ENCODE measurements at regions not wholly inside any gene's neighbourhood (a gene's known extent, or its start where the extent isn't known, plus 50 kb on each side); places are given as distances from the start of the nearest gene placed in this dataset.

- Histone ChIP-seq H3K9me3 (ENCODE audit: low read depth, low read length) (no peaks in the 10 kb centered on the region), H3K9ac (ENCODE audit: insufficient read length) (no peak overlapping the region), H3K36me3 (ENCODE audit: insufficient read depth, low read length) (no peaks in the 10 kb centered on the region), H3K4me3 (no peak overlapping the region), H3K27ac (no peak overlapping the region)
- TF ChIP-seq EZH2 (IDR thresholded peaks at IDR 0.05), result no peak
- no peak for TF ChIP-seq POLR2AphosphoS5 (IDR thresholded peaks at IDR 0.05; ENCODE audit: borderline replicate concordance, low read depth, low read length)
- no peak for TF ChIP-seq FOXP2 (optimal IDR thresholded peaks at IDR 0.05; ENCODE audit: control extremely low read depth, extremely low read length, insufficient read depth)
- DNase-seq (ENCODE audit: low read depth, low spot score), result no peak
Measured at GRCh38 chr6:81669445-81669844, 83.0 kb downstream of the TENT5A start.

DNA sequence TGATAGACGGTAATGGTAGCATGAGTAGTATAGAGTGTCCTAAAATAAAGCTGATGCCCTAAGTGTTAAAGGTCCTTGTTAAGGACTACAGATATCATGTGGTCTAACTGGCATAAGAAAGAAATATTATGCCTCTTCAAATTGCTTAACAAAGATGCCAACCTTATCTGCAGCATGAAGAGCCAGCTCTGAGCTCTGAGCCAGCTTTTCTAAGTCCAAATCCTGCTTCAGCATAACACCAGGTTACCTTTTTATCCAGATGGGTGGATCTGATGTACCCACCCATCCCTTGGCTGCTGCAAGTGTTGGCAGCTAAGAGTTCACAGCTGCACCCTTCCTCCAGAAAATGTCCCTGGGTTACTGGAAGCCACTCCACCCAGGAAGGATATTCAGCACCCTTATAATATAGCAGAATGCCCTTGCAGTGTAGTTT, 83.8 kb downstream of the TENT5A start:
- Histone ChIP-seq H3K9me3 (ENCODE audit: low read depth, low read length) (no peaks in the 10 kb centered on the region), H3K9ac (ENCODE audit: insufficient read length) (no peak overlapping the region), H3K36me3 (ENCODE audit: insufficient read depth, low read length) (no peaks in the 10 kb centered on the region), H3K27ac (no peak overlapping the region), H3K4me3 (no peak overlapping the region)
- TF ChIP-seq EZH2 (IDR thresholded peaks at IDR 0.05) (no peak), FOXP2 (optimal IDR thresholded peaks at IDR 0.05; ENCODE audit: control extremely low read depth, extremely low read length, insufficient read depth) (no peak), POLR2AphosphoS5 (IDR thresholded peaks at IDR 0.05; ENCODE audit: borderline replicate concordance, low read depth, low read length) (no peak)
- DNase-seq (ENCODE audit: low read depth, low spot score), result no peak

DNA sequence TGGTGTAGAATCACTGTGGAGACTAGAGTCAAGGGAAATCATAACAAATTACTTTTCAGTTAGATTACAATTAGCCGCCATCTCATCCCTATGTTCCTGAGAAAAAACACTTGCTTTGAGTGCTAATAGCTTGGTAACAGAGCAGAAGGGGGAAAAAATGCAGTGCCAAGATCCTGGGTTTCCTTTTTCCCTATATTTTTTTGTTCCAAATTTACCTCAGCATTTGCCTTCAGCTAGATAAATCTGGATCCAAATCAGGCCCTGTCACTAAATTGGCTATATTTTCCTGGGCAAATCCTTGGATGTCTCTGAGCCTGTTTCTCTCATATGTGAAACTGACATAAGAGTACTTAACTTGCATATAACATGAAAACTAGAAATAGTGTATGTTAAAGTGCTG, 86.0 kb downstream of the TENT5A start:
- H3K9ac ChIP-seq (ENCODE audit: insufficient read length), result no peak overlapping the region
- H3K27ac ChIP-seq, result no peak overlapping the region
- no peaks in the 10 kb centered on the region for H3K36me3 ChIP-seq (ENCODE audit: insufficient read depth, low read length)
- TF ChIP-seq POLR2AphosphoS5 (IDR thresholded peaks at IDR 0.05; ENCODE audit: borderline replicate concordance, low read depth, low read length) (no peak), FOXP2 (optimal IDR thresholded peaks at IDR 0.05; ENCODE audit: control extremely low read depth, extremely low read length, insufficient read depth) (no peak), EZH2 (IDR thresholded peaks at IDR 0.05) (no peak)
- no peak overlapping the region for H3K4me3 ChIP-seq
- DNase-seq (ENCODE audit: low read depth, low spot score), result no peak
- no peaks in the 10 kb centered on the region for H3K9me3 ChIP-seq (ENCODE audit: low read depth, low read length)

- H3K4me3 ChIP-seq, result no peak overlapping the region
- no peak overlapping the region for H3K27ac ChIP-seq
- TF ChIP-seq EZH2 (IDR thresholded peaks at IDR 0.05), result no peak
- no peak for TF ChIP-seq FOXP2 (optimal IDR thresholded peaks at IDR 0.05; ENCODE audit: control extremely low read depth, extremely low read length, insufficient read depth)
- TF ChIP-seq POLR2AphosphoS5 (IDR thresholded peaks at IDR 0.05; ENCODE audit: borderline replicate concordance, low read depth, low read length), result no peak
- no peaks in the 10 kb centered on the region for H3K9me3 ChIP-seq (ENCODE audit: low read depth, low read length)
- no peak overlapping the region for H3K9ac ChIP-seq (ENCODE audit: insufficient read length)
- DNase-seq (ENCODE audit: low read depth, low spot score), result no peak
- H3K36me3 ChIP-seq (ENCODE audit: insufficient read depth, low read length), result no peaks in the 10 kb centered on the region
Measured at GRCh38 chr6:81656231-81656630, 96.2 kb downstream of the TENT5A start.

- H3K4me3 ChIP-seq, result no peak overlapping the region
- H3K36me3 ChIP-seq (ENCODE audit: insufficient read depth, low read length), result no peaks in the 10 kb centered on the region
- H3K9ac ChIP-seq (ENCODE audit: insufficient read length), result no peak overlapping the region
- no peak overlapping the region for H3K27ac ChIP-seq
- DNase-seq (ENCODE audit: low read depth, low spot score), result no peak
- TF ChIP-seq POLR2AphosphoS5 (IDR thresholded peaks at IDR 0.05; ENCODE audit: borderline replicate concordance, low read depth, low read length), result no peak
- no peak for TF ChIP-seq FOXP2 (optimal IDR thresholded peaks at IDR 0.05; ENCODE audit: control extremely low read depth, extremely low read length, insufficient read depth)
- no peak for TF ChIP-seq EZH2 (IDR thresholded peaks at IDR 0.05)
- H3K9me3 ChIP-seq (ENCODE audit: low read depth, low read length), result no peaks in the 10 kb centered on the region
Measured at GRCh38 chr6:81655696-81656095, 96.8 kb downstream of the TENT5A start.

GRCh38 chr6:81648502-81648901, 104.0 kb downstream of the TENT5A start:
- H3K9me3 ChIP-seq (ENCODE audit: low read depth, low read length), result no peaks in the 10 kb centered on the region
- H3K9ac ChIP-seq (ENCODE audit: insufficient read length), result no peak overlapping the region
- no peak overlapping the region for H3K27ac ChIP-seq
- no peak for DNase-seq (ENCODE audit: low read depth, low spot score)
- no peak for TF ChIP-seq EZH2 (IDR thresholded peaks at IDR 0.05)
- TF ChIP-seq POLR2AphosphoS5 (IDR thresholded peaks at IDR 0.05; ENCODE audit: borderline replicate concordance, low read depth, low read length), result no peak
- no peak for TF ChIP-seq FOXP2 (optimal IDR thresholded peaks at IDR 0.05; ENCODE audit: control extremely low read depth, extremely low read length, insufficient read depth)
- H3K4me3 ChIP-seq, result no peak overlapping the region
- no peaks in the 10 kb centered on the region for H3K36me3 ChIP-seq (ENCODE audit: insufficient read depth, low read length)

DNA sequence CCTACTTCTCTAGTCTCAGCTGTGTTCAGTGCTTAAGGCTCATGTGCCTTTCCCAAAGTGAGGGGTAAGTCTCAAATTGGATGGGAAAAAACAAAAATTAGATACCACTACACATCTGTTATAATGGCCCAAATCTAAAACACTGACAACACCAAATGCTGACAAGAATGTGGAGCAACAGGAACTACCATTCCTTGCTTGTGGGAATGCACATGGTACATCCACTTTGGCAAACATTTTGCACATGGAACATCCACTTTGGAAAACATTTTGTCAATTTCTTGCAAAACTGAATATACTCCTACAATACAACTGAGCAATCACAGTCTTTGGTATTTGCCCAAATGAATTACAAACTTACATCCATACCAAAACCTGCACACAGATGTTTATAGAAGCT, 109.3 kb downstream of the TENT5A start:
- TF ChIP-seq EZH2 (IDR thresholded peaks at IDR 0.05), result no peak
- no peak for TF ChIP-seq FOXP2 (optimal IDR thresholded peaks at IDR 0.05; ENCODE audit: control extremely low read depth, extremely low read length, insufficient read depth)
- TF ChIP-seq POLR2AphosphoS5 (IDR thresholded peaks at IDR 0.05; ENCODE audit: borderline replicate concordance, low read depth, low read length), result no peak
- Histone ChIP-seq H3K4me3 (no peak overlapping the region), H3K9me3 (ENCODE audit: low read depth, low read length) (no peaks in the 10 kb centered on the region), H3K27ac (no peak overlapping the region), H3K9ac (ENCODE audit: insufficient read length) (no peak overlapping the region), H3K36me3 (ENCODE audit: insufficient read depth, low read length) (no peaks in the 10 kb centered on the region)
- no peak for DNase-seq (ENCODE audit: low read depth, low spot score)

- Histone ChIP-seq H3K9ac (ENCODE audit: insufficient read length) (no peak overlapping the region), H3K4me3 (no peak overlapping the region), H3K27ac (no peak overlapping the region), H3K36me3 (ENCODE audit: insufficient read depth, low read length) (no peaks in the 10 kb centered on the region), H3K9me3 (ENCODE audit: low read depth, low read length) (no peaks in the 10 kb centered on the region)
- DNase-seq (ENCODE audit: low read depth, low spot score), result no peak
- TF ChIP-seq POLR2AphosphoS5 (IDR thresholded peaks at IDR 0.05; ENCODE audit: borderline replicate concordance, low read depth, low read length) (no peak), FOXP2 (optimal IDR thresholded peaks at IDR 0.05; ENCODE audit: control extremely low read depth, extremely low read length, insufficient read depth) (no peak), EZH2 (IDR thresholded peaks at IDR 0.05) (no peak)
Measured at GRCh38 chr6:81640891-81641290, 111.6 kb downstream of the TENT5A start.

GRCh38 chr6:81640126-81640525, 112.4 kb downstream of the TENT5A start:
- Histone ChIP-seq H3K27ac (no peak overlapping the region), H3K36me3 (ENCODE audit: insufficient read depth, low read length) (no peaks in the 10 kb centered on the region), H3K4me3 (no peak overlapping the region), H3K9ac (ENCODE audit: insufficient read length) (no peak overlapping the region), H3K9me3 (ENCODE audit: low read depth, low read length) (no peaks in the 10 kb centered on the region)
- no peak for TF ChIP-seq POLR2AphosphoS5 (IDR thresholded peaks at IDR 0.05; ENCODE audit: borderline replicate concordance, low read depth, low read length)
- no peak for DNase-seq (ENCODE audit: low read depth, low spot score)
